Cardiac muscle cell (in vitro differentiated cells and primary cell): ENCODE measurements at regions not wholly inside any gene's neighbourhood (a gene's known extent, or its start where the extent isn't known, plus 50 kb on each side); places are given as distances from the start of the nearest gene placed in this dataset.
A peak's percentile ranks its signal among the peaks of the same experiment; 100 is the strongest.

Experiments
- DNase-seq, 2 donors: peaks; one replicate each; pipeline versions ENCODE4 v3.0.0 to v3.0.0-alpha.2; 2010 to 2017; ENCODE audit warnings: low read depth in 1 of 2, low spot score in 1 of 2
- H3K27ac ChIP-seq: fragments of 200-600 bp; sonication (generic); 2 replicates; pipeline ENCODE4 v1.5.1; 2016
- H3K27me3 ChIP-seq: fragments of 200-600 bp; sonication (generic); 2 replicates; pipeline ENCODE4 v1.6.0; 2016; ENCODE audit warnings: control low read depth
- H3K36me3 ChIP-seq: fragments of 200-600 bp; sonication (generic); 2 replicates; pipeline ENCODE4 v1.5.1; 2016; ENCODE audit warnings: control low read depth
- H3K4me1 ChIP-seq: fragments of 200-600 bp; sonication (generic); 2 replicates; pipeline ENCODE4 v1.8.1; 2017; ENCODE audit warnings: low read depth, mild to moderate bottlenecking, mixed run types
- H3K4me3 ChIP-seq: fragments of 200-600 bp; sonication (generic); 2 replicates; pipeline ENCODE4 v1.5.1; 2016; ENCODE audit warnings: mild to moderate bottlenecking
- H3K9me3 ChIP-seq: fragments of 200-600 bp; sonication (generic); 2 replicates; pipeline ENCODE4 v1.5.1; 2017; ENCODE audit warnings: low read depth, mild to moderate bottlenecking, control low read depth
- CTCF ChIP-seq: IDR thresholded peaks from 2 replicates; pipeline ENCODE4 v1.5.1; 2012; ENCODE audit warnings: low read depth, mild to moderate bottlenecking, low read length

GRCh38 chr10:69684020-69684980 lies 54.3 kb downstream of the FAM241B start:
- Histone ChIP-seq H3K27me3 (no peaks in the 10 kb centered on the region), H3K4me3 (no peak overlapping the region), H3K36me3 (no peaks in the 10 kb centered on the region), H3K4me1 (peaks cover 28% of the 10 kb centered on the region), H3K9me3 (no peaks in the 10 kb centered on the region), H3K27ac (peak overlapping the region; percentile 73)
- peak; percentile 29 to 72 for DNase-seq
- no peak for TF ChIP-seq CTCF

- no peak for TF ChIP-seq CTCF
- DNase-seq = no peak
- Histone ChIP-seq H3K36me3 (no peaks in the 10 kb centered on the region), H3K9me3 (no peaks in the 10 kb centered on the region), H3K4me3 (no peak overlapping the region), H3K27ac (peak overlapping the region; percentile 73), H3K4me1 (peaks cover 28% of the 10 kb centered on the region), H3K27me3 (no peaks in the 10 kb centered on the region)
Measured at GRCh38 chr10:69684981-69685353, 54.9 kb downstream of the FAM241B start.

- Histone ChIP-seq H3K4me1 (peaks cover 28% of the 10 kb centered on the region), H3K27me3 (no peaks in the 10 kb centered on the region), H3K27ac (no peak overlapping the region), H3K4me3 (no peak overlapping the region), H3K9me3 (no peaks in the 10 kb centered on the region), H3K36me3 (no peaks in the 10 kb centered on the region)
- no peak for DNase-seq
- TF ChIP-seq CTCF = no peak
Measured at GRCh38 chr10:69685426-69685801, 55.4 kb downstream of the FAM241B start.

GRCh38 chr10:69685802-69686585 lies 55.9 kb downstream of the FAM241B start:
- DNase-seq = peak; percentile 48 to 55
- Histone ChIP-seq H3K27me3 (no peaks in the 10 kb centered on the region), H3K9me3 (no peaks in the 10 kb centered on the region), H3K27ac (peak overlapping the region; percentile 71), H3K4me3 (no peak overlapping the region), H3K36me3 (no peaks in the 10 kb centered on the region), H3K4me1 (peaks cover 28% of the 10 kb centered on the region)
- TF ChIP-seq CTCF = no peak

- Histone ChIP-seq H3K4me3 (no peak overlapping the region), H3K27me3 (no peaks in the 10 kb centered on the region), H3K36me3 (no peaks in the 10 kb centered on the region), H3K4me1 (peaks cover 28% of the 10 kb centered on the region), H3K27ac (peak overlapping the region; percentile 71), H3K9me3 (no peaks in the 10 kb centered on the region)
- DNase-seq = no peak
- TF ChIP-seq CTCF = no peak
Measured at GRCh38 chr10:69686866-69687265, 56.8 kb downstream of the FAM241B start.
